Amniotic epithelial cell (primary cell): ENCODE measurements at regions not wholly inside any gene's neighbourhood (a gene's known extent, or its start where the extent isn't known, plus 50 kb on each side); places are given as distances from the start of the nearest gene placed in this dataset.
A peak's percentile ranks its signal among the peaks of the same experiment; 100 is the strongest.

Source experiments
- DNase-seq: peaks from one replicate; pipeline ENCODE4 v3.0.0-alpha.2; 2010; ENCODE audit warnings: low read depth

DNA sequence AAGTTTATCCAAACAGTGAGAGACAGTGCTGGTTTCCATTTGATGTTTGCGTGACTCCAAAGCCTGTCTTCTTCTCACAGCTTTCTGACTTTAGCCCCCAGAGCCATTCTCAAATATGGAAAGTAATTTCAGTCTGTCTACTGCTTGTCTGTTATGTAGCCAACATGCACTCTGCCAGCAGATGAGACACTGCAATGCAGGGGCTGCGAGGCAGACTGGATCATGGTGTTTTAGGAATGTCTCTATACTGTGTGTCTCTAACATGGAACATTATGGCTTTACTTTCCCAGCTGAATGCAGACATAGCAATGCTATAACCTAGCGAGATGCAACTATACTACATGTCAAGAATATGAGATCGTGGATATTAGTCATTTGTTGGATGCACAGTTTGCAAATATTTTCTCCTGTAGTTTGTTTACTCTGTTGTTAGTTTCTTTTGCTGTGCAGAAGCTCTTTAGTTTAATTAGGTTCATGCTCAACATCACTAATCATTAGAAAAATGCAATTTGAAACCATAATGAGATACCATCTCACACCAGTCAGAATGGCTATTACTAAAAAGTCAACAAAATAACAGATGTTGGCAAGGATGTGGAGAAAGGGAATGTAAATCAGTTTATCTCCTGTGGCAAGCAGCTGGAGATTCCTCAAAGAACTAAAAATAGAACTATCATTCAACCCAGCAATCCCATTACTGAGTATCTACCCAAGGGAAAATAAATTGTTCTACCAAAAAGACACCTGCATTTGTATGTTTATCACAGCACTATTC is 235.8 kb upstream of the TMTC1 start:
- DNase-seq, result peak; percentile 3

DNA sequence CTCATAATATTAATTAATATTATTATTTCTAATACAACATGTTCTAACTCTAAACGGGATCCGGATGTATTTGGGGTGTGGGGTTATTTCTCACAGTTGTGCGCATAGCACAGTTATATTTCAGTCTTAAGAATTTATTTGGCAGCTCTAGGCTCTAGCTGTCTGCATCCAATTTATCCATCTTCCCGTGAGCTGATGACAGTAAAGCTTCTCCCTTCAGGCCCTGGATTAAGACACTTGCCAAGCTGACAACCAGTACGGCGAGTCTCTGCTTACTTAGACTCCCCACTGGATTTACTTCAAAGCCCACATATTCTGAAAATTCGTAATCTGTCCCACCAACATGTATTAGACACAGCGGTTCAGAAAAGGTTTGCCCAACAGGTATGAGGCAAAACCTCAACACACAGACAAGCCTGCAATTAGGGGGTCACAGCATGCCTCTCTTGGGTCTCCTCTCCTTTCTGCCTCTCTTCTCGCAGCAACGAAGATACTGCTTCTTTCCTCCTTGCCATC is 232.9 kb upstream of the TMTC1 start:
- DNase-seq, result no peak

DNA sequence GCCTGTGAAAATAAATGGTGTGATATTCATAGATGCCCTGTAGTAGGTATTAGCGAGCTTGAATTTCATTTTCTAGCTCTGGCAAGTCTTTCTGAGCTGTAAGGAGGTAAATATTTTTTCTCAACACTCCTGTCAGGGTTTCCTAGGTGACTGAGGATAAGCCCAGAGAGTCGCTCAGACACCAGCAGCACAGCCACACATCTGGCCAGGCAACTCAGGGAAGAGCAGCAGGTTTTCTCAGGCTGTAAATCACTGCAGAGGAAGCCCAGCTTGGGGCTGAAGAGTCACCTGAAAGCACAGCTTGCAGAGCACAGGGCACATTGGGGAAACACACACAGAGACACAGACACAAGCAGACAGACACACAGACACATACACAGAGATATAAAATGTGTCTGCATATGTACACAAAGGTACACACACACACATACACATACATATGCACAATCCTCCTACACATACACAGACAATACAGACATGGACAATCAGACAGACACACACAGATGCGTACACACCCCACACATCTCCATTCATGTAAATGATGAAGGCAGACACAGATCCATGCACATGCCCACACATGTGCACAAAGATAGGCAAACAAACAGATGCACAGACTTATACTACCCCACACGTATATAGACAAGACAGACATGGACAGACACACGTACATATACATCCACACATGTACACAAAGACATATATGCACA is 232.0 kb upstream of the TMTC1 start:
- DNase-seq, result no peak

DNA sequence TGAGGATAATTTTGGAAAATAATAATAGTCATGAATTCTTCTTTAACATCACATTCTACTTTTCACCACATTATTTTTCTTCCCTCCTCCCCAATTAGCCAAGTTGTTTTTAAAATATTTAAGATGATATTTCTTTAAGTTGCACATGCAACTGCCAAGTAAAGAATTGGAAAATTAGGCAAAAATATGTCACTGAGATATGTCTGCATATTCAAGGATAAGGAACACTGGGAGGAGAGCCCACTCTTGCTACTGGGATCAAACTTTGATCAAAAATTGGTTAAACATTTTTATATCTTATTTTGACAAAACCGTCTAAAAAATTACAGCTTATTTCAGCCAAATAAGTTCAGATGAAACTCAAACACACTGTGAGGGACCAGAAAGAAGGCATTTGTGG is 231.2 kb upstream of the TMTC1 start:
- DNase-seq, result no peak

DNA sequence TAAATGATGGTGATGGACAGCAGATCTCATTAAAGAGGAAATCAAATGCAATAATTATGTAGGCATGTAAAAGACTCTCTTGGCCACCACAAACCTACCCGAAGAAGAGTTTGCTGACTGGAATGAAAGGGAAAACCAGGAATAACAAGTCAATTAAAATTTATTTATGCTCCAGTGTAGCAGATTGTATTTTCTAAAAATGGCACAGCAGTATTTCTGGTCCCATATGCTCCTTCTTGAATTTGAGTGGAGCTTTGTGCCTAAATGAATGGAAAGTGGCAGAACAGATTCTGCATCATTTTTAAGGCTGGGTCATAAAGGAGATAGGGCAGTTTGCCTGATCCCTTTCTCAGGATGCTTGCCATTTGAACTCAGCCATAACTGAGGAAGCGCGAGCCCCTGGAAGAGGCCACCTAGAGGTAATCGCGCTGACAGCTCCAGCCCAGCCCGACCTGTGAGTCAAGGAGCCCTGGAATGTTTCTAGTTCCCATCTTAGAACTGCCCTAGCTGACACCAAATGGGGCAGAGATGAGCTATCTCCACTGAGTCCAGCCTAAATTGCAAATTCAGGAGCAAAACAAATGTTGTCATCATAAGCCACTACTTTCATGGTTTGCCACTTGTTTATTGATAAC is 229.2 kb upstream of the TMTC1 start:
- no peak for DNase-seq

DNA sequence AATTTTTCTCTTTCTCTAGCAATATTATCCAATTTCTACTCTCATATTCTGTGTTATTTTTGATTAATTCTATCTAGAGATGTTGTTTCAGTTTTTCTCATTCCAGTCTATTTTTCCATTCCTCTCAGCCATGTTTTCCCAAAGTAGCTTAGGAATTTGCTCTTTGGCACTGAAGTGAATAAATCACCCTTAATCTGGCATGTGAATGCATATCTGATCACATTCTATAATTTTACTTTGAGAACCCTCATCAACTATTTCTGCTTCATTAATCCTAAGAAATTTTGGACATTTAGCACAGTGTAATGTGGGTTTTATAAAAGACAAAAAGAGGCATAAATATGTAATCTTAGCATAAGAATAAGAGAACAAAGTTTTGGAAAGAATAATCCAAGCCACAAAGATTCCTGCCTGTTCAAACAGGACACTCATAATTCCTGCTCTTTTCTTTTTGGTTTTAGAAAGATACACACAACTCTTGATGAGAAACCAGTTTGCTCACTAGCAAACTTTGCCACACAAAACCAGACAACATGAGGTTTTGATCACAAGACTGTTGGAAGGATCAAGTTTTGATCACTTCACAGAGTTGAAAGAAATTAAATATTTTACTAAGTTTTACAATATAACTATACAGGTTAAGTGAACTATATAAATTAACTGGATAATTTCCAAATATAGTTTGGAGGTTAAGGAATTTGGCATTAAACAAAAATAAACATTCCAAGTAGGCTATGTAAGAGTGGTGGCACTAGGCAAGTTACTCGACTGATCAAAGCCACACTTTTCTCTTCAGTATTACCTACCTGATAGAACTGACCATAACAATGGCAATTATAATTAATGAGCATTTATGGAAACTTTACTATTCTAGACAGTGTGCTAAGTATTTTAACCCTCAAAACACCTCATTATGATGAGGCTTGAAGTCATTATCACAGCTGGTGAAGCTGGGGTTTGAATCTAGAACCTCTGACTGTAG is 226.6 kb upstream of the TMTC1 start:
- no peak for DNase-seq

DNA sequence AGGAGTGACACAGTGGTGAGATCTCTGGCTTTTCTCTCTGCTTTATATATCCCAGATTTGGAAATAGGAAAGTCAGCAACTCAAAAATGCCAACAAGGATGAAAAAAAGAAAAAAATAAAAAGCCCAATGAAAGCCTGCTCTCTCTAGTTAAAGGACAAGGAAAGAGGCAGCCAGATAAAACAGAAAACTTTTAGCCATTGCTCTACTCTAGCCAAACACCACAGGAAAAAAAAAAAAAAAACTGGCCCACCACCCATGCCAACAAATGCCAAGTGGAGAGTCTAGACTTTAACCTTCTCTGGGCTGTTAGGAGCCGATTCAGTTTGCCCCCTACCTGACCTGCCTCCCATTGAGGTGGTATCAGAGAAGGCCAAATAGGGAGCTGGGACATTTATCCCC is 222.3 kb upstream of the TMTC1 start:
- DNase-seq, result no peak

DNA sequence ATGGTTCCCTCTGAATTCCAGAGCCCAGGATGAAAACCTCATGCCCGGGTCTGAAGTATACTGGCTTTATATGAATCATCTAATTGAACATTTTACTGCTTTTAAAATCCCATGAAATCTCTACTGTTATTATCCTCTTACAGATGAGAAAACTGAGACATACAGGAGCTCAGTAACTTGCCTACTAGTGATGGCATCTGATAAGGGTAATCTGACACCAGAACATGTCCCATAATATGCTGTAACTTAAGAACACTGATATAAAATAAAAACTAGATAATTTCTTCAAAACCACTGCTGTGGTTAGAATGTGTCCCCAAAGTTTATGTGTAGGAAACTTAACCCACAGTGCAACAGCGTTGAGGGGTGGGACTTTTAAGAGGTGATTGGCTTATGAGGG is 219.6 kb upstream of the TMTC1 start:
- no peak for DNase-seq

DNA sequence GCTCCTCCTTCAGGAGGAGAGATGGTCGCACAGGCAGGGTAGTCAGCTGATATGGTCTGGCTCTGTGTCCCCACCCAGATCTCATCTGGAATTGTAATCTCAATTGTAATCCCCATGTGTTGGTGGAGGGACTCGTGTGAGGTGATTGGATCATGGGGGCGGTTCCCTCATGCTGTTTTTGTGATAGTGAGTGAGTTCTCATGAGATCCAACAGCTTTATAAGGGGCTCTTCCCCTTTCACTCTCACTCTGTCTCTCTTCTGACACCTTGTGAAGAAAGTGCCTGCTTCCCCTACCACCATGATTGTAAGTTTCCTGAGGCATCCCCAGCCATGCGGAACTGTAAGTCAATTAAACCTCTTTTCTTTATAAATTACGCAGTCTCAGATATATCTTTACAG is 218.9 kb upstream of the TMTC1 start:
- no peak for DNase-seq

DNA sequence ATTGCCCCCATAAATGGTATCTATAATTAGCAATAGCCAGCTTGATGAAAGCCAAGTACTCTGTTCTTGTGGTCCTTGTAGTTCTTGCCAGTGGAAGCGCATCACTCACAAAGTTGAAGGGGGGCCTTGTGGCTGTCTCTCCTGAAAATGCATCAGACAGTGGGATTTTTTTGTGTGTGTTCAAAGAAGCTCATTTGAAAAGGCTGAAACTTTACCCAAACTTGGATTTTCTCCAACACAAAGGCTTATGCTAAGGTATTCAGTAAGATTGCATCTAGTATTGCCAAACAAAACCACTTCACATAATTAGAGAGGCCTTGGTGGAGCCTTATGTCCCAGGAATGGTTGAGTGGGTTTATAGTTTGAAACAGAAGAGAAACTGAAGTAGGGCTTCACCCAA is 216.7 kb upstream of the TMTC1 start:
- peak; percentile 72 for DNase-seq

DNA sequence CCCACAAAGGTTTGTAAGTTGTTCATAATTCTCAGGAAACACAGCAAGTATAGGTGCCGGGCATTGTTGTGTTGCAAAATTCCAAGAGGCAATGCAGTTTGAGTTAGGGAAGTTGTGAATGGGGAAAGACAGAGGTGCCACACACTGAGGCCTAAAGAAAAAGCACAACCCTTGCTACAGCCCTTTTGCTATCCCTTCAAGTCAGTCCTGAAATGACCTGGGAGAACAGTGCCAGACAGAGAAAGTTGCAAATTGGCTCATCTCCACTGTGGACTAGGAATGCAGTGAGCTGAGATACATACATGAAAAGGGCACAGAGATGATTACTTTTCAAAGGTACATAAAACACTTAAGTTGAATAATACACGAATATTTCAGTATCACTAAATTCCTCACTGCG is 213.3 kb upstream of the TMTC1 start:
- DNase-seq, result no peak

DNA sequence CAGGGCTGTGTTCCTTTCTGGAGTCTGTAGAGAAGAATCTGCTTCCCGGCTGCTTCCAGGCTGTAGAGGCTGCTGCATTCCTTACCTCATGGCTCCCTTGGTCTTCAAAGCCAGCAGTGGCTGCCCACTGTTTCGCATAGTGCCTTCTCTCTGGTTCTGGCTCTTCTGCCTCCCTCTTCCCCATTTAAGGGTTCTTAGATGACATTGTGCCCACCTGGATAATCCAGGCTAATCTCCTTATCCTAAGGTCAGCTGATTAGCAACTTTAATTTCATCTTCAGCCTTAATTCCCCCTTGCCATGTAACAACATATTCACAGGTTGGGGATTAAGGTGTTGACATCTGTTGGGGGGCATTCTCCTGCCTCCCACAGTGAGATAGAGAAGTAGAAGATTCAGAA is 208.6 kb upstream of the TMTC1 start:
- DNase-seq, result no peak

DNA sequence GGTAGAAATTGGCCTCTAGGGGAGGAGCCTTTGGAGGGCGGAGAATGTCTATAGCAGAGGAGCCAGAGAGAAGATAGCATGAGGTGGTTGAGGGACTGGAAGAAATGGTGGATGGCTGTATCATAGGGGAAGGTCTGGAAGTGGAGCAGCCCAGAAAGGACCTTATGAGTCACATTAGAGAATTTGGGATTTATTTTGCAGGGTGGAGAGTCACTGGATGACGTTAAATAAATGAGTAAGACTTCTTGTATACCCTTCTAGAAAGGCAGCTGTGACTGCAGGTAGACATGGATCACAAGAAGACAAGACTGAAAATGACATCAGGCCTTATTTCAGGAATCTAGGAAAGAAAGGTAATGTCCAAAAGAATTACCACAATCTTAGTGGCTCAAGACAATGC is 208.2 kb upstream of the TMTC1 start:
- no peak for DNase-seq

DNA sequence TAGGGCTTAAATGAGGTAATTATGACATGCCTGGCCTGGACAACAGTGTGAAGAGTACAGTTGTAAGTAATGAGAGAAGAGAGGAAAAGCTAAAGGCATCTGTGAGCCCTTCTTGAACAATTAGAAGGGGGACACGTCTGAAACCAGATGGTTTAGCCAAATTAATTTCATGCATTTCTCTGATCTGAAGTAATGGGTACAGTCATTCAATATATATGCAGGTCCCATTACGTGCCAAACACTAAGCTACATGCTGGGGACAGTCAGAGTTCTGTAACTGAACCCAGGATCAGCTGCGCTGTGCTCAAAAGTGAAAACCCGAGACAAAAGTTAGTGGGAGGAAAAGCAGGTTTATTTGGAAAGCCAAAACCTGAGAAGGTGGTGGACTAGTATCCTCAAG is 207.2 kb upstream of the TMTC1 start:
- DNase-seq, result no peak

DNA sequence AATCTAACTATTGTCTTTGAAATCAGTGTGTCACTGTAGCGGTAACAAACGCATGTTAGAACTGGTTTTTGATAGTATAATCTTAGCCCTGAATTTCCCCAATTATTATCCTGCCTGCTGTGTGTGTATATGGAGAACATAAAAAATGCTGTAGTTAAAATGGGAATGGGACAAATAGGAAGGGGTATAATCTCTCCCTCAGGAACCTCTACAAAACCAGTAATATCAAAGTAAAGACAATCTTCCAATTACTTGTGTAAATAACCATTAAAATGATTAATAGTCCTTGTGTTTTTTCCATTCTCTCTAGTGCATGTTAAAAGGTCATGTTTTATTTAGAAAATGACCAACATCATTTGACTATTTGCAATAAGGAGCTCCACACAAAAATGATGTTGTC is 200.1 kb upstream of the TMTC1 start:
- no peak for DNase-seq

DNA sequence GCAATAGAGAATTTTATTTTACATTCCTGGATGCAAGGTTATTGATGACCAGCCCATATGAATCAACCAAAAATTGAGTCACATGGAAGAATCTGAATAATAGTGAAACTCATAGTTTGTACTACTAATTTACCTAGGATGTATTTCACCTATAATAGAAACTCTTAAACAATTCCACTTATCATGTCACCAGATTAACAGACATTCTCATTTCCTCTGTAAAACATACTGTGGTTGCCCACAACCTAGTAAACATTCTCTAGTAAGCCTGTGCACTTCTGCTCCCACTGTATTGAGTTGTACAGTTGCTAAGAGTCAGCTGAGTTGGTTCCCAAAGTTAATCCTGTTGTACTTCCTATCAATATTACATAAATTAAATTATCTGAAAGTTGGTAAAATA is 196.6 kb upstream of the TMTC1 start:
- no peak for DNase-seq

DNA sequence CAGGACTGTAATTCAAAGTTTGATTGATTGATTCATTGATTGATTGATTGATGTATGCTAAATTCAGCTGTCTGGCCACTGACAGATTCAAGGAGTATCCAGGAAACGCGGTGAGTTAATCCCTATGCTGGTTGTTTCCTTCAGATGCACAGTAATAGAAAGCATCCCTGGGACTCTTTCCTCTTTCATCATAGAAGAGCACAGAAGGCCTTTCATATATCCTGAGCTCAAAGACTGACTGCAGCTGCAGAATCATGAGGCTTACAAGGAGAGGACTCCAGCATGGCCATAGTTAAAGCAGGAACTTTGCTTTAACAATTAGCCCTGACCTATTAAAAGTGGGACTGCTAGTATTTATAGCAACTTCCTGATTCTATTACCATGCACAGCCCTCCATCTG is 187.7 kb upstream of the TMTC1 start:
- DNase-seq, result no peak

DNA sequence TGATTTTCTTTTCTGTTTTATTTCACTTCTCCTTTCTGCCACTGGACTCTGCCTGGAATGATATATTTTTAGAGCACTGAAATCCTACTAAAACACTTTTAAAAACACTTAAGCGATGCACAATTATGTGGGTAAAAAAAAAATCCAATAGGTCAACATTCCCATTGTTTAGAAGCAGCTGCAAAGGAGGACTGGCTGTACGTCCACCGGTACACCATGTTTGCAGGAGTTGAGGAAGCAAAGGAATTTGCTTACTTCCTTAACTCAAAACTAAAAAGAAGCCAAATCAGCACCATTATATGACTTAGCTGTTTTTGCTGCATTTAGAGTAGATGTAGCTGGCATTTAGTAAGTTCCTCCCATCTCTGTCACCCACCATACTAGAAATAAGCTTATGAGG is 186.8 kb upstream of the TMTC1 start:
- no peak for DNase-seq

DNA sequence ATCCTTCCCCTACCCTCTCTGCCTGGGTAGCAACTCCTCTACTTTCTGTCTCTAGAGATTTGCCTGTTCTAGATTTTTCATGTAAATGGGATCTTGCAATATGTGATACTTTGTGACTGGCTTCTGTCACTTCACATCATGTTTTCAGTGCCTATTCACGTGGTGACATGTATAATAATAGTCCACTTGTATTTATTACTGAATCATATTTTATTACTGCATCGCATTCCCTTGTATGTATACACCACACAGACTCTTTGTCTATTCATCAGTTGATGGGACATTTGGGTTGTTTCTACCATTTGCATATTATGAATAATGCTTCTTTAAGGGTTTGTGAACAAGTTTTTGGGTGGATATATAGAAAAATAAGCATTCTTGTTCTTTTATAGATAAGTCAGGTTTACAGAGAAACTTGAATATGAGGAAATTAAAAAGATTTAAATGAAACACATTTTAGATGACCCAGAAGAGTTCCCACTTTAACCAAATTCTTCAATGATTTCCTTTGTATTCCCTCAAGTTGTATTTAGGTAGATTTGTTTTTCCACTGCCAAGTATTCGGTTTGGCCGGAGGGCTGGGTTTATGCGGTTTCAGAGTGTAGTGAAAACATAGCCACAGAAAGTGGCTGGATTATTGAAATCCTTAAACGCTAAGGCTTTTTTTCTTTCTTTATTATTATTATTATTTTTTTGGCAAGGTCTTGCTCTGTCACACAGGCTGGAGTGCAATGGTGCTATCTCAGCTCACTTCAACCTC is 178.7 kb upstream of the TMTC1 start:
- DNase-seq, result no peak

DNA sequence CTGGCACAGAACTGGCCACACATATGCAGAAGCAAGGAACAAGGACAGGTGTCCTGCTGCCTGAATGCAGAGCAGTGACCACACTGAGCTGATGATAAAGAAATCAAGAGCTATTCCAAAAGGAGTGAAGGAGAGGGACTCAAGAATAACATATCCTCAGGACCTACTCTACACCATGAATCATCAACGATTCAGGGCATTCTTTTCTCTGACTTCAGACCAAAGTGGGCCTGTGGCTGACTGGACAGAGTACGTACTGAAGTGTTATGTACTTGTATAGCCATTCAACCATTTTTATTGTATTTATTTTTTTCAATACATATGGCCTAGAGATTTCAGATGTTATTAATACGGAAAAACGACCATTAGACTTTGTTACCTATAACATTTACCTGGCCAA is 177.5 kb upstream of the TMTC1 start:
- DNase-seq, result peak; percentile 15

DNA sequence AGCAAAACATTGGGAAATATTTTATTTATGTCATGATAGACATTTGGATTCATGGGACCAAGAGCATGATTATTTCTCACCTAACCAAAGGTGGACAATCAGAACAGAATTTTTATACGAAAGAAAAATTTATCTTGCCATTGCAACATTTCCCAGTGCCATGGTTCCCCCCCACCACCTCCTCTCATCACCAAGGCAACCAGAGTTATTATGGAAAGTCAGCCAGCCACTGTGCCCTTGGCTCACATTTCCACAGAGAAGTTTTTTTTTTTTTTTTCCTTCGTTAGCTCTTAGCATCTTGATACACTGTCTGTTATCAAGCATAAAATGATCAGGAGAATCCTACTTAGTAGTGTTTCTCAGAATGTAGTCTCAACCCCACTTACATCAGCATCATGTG is 176.4 kb upstream of the TMTC1 start:
- no peak for DNase-seq
